ENCODE measurements at regions not wholly inside any gene's neighbourhood (a gene's known extent, or its start where the extent isn't known, plus 50 kb on each side); places are given as distances from the start of the nearest gene placed in this dataset.

DNA sequence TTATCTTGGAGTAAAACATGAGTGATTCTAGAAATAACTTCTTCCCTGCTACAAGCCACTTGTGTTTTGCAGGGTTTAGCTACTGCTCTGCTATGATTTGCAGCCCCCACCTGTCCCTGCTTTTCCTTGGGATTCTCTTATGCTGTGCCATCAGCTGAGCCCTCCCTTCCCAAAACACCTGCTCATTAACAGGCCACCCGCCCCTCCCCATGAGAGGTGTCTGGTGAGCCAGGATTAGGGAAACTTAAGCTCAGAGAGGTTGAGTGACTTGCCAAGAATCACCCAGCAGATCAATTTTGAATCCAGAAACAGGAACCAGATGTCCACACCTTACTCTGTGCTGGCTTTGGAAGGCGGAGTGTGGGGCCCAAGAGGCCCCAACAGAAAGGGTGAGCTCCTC is 111.7 kb upstream of the CXCL14 start:
- Histone ChIP-seq H3K4ac (replicated peaks; ENCODE audit: insufficient read length, low read depth, low read length) (no peak overlapping the region), H3K4me3 (ENCODE audit: extremely low read depth in 1 of 4, insufficient read depth in 2 of 4, low read depth in 3 of 4, low read length in 4 of 4) (no peak overlapping the region), H4K8ac (ENCODE audit: extremely low read depth, insufficient read depth, low read length) (no peak overlapping the region), H2AFZ (ENCODE audit: low read length) (no peak overlapping the region), H3K14ac (ENCODE audit: insufficient read length) (no peak overlapping the region), H2BK20ac (ENCODE audit: low read length) (no peak overlapping the region), H4K20me1 (replicated peaks in 1 of 2; ENCODE audit: control insufficient read depth in 1 of 2, insufficient read depth in 2 of 2, low read length in 2 of 2) (no peaks in the 10 kb centered on the region), H2BK15ac (ENCODE audit: low read length) (no peak overlapping the region), H3K23ac (ENCODE audit: insufficient read length) (no peak overlapping the region), H3K27me3 (replicated peaks in 1 of 4; ENCODE audit: control insufficient read depth in 3 of 4, extremely low read depth in 1 of 4, insufficient read depth in 3 of 4, low read length in 3 of 4) (no peaks in the 10 kb centered on the region), H3K4me2 (ENCODE audit: insufficient read depth in 1 of 2, low read depth in 2 of 2, low read length in 2 of 2) (no peak overlapping the region), H3K56ac (replicated peaks; ENCODE audit: insufficient read length, low read depth, low read length) (no peak overlapping the region), H3K9me3 (ENCODE audit: insufficient read depth in 2 of 2, low read depth in 1 of 2, low read length in 1 of 2) (no peaks in the 10 kb centered on the region), H3K79me1 (ENCODE audit: low read depth, low read length) (no peaks in the 10 kb centered on the region), H2BK12ac (ENCODE audit: low read depth, low read length) (no peak overlapping the region), H3K79me2 (ENCODE audit: control insufficient read depth in 1 of 2, insufficient read depth in 2 of 2, low read length in 2 of 2) (no peaks in the 10 kb centered on the region), H3K18ac (ENCODE audit: extremely low read depth, low read length) (no peak overlapping the region), H3K4me1 (replicated peaks in 1 of 4; ENCODE audit: control insufficient read depth in 3 of 4, insufficient read depth in 4 of 4, low read length in 3 of 4) (peaks cover 0 to 2% (median 0%) of the 10 kb centered on the region in 4 experiments; a peak in 1 of 7 replicates), H3K36me3 (ENCODE audit: control insufficient read depth in 2 of 4, insufficient read depth in 4 of 4, low read length in 3 of 4) (no peaks in the 10 kb centered on the region), H3K27ac (ENCODE audit: low read depth, low read length) (no peak overlapping the region), H2AK5ac (ENCODE audit: low read depth, low read length) (no peak overlapping the region), H2BK120ac (replicated peaks; ENCODE audit: low read depth, low read length) (no peak overlapping the region), H3K23me2 (ENCODE audit: low read depth, low read length) (no peaks in the 10 kb centered on the region), H2BK5ac (ENCODE audit: low read depth, low read length) (no peak overlapping the region), H4K91ac (replicated peaks; ENCODE audit: insufficient read length, low read length) (no peak overlapping the region), H3K9ac (replicated peaks in 1 of 4; ENCODE audit: extremely low read depth in 1 of 4, low read depth in 3 of 4, low read length in 3 of 4) (no peak overlapping the region), H4K5ac (ENCODE audit: insufficient read length, low read depth, low read length) (no peak overlapping the region)
- FAIRE-seq (no peak), DNase-seq (ENCODE audit: low read depth in 1 of 2, low spot score in 2 of 2) (peak in 1 of 2 experiments; percentile 2)
- 77% methylated on average over 2 of the region's 2 CpGs; no CpG with 5 or more reads in 1 of the 2 experiments for WGBS, 2 experiments (ENCODE audit: extremely low coverage in 1 of 2, insufficient coverage in 1 of 2, insufficient read length in 1 of 2, insufficient replicate concordance in 2 of 2, low coverage in 1 of 2, low lambda C conversion rate in 2 of 2, missing lambda C conversion rate in 1 of 2)
- POLR2A ChIA-PET (ENCODE audit: partially characterized antibody) = interaction anchor here (0.6 kb wide), 1 partner anchor 112 kb away, joined by 3 read pairs; the partner anchor contains the start of gene CXCL14
- CTCF ChIA-PET (ENCODE audit: partially characterized antibody) = interaction anchor here (0.6 to 1.5 kb wide), 10 partner anchors 13 to 1114 kb away, joined by 3 to 5 read pairs (median 3); partner anchors contain the start of gene CXCL14
- no peak for TF ChIP-seq BACH1 (IDR thresholded peaks at IDR 0.05; ENCODE audit: low read length)
- TF ChIP-seq RFX5 (IDR thresholded peaks at IDR 0.05; ENCODE audit: borderline replicate concordance, low read depth, low read length) = no peak
- TF ChIP-seq SAP30 (IDR thresholded peaks at IDR 0.05; ENCODE audit: insufficient read depth, insufficient replicate concordance, low read length) = no peak
- no peak for TF ChIP-seq POU5F1 (IDR thresholded peaks at IDR 0.05; ENCODE audit: low read depth, low read length)
- no peak for TF ChIP-seq TAF7 (optimal IDR thresholded peaks at IDR 0.05; ENCODE audit: borderline replicate concordance, low read depth, low read length)

Data from H1 (cell line).